ENCODE measurements at regions not wholly inside any gene's neighbourhood (a gene's known extent, or its start where the extent isn't known, plus 50 kb on each side); places are given as distances from the start of the nearest gene placed in this dataset.

GRCh38 chr3:110180733-110181132 is 843.4 kb upstream of the DPPA4 start:
- TF ChIP-seq ZFX (IDR thresholded peaks at IDR 0.05) (no peak), CTCF (conservative IDR thresholded peaks at IDR 0.05) (0 out of 2 replicates have a peak, but pooled peaks have one; percentile 10)
